ENCODE measurements at regions not wholly inside any gene's neighbourhood (a gene's known extent, or its start where the extent isn't known, plus 50 kb on each side); places are given as distances from the start of the nearest gene placed in this dataset.

DNA sequence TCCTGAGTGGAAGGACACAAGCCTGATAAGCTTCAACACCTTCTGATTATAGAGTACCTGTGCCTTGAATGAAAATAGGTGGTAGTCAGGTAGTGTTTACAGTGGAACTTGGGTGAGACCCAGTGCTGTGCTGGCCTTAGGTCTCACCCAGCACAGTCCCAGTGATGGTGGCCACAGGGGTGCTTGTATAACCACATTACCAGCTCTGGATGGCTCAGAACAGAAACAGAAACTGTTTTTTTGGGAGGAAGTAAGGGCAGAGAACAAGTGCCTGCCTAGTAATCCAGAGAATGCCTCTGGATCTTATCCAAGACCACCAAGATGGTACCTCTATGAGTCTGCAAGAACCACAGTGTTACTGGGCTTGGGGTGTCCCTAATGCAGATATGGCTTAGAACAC, 171.5 kb upstream of the DIPK2B start:
- DNase-seq (ENCODE audit: low spot score) (no peak), FAIRE-seq (no peak), ATAC-seq (no peak)
- in situ Hi-C loops (cut with HindIII; ENCODE audit: extremely low pct_ligation_motif_present, low pct_unique_long_range_greater_than_20kb): no loop called here
- no peaks in the 10 kb centered on the region for H3K4me1 ChIP-seq (ENCODE audit: insufficient read depth, low read length)
- intact Hi-C loops (cut with micrococcal nuclease; ENCODE audit: unreplicated experiment): no loop called here
- H3K4me2 ChIP-seq (ENCODE audit: low read depth, low read length): no peak overlapping the region
- H3K27me3 ChIP-seq (ENCODE audit: control insufficient read depth in 1 of 2, insufficient read depth in 2 of 2, low read length in 2 of 2): no peaks in the 10 kb centered on the region
- H2AFZ ChIP-seq (ENCODE audit: low read length): no peak overlapping the region
- CTCF ChIA-PET (ENCODE audit: low intra/inter-chr PET ratio, low total read pairs): no interaction called here
- no TSS peak for BruUV-seq (replicated peaks)
- no peaks in the 10 kb centered on the region for H4K20me1 ChIP-seq (ENCODE audit: insufficient read depth, low read length)
- no peaks in the 10 kb centered on the region for H3K79me2 ChIP-seq (ENCODE audit: insufficient read depth, low read length)
- no peak for TF ChIP-seq ZNF572 (CRISPR knock-in tag; IDR thresholded peaks at IDR 0.05)
- TF ChIP-seq SMARCC2 (IDR thresholded peaks at IDR 0.05): no peak
- TF ChIP-seq ZSCAN12 (CRISPR knock-in tag; IDR thresholded peaks at IDR 0.05): no peak
- TF ChIP-seq, protein P1, sequence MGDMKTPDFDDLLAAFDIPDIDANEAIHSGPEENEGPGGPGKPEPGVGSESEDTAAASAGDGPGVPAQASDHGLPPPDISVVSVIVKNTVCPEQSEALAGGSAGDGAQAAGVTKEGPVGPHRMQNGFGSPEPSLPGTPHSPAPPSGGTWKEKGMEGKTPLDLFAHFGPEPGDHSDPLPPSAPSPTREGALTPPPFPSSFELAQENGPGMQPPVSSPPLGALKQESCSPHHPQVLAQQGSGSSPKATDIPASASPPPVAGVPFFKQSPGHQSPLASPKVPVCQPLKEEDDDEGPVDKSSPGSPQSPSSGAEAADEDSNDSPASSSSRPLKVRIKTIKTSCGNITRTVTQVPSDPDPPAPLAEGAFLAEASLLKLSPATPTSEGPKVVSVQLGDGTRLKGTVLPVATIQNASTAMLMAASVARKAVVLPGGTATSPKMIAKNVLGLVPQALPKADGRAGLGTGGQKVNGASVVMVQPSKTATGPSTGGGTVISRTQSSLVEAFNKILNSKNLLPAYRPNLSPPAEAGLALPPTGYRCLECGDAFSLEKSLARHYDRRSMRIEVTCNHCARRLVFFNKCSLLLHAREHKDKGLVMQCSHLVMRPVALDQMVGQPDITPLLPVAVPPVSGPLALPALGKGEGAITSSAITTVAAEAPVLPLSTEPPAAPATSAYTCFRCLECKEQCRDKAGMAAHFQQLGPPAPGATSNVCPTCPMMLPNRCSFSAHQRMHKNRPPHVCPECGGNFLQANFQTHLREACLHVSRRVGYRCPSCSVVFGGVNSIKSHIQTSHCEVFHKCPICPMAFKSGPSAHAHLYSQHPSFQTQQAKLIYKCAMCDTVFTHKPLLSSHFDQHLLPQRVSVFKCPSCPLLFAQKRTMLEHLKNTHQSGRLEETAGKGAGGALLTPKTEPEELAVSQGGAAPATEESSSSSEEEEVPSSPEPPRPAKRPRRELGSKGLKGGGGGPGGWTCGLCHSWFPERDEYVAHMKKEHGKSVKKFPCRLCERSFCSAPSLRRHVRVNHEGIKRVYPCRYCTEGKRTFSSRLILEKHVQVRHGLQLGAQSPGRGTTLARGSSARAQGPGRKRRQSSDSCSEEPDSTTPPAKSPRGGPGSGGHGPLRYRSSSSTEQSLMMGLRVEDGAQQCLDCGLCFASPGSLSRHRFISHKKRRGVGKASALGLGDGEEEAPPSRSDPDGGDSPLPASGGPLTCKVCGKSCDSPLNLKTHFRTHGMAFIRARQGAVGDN (CRISPR knock-in tag; IDR thresholded peaks at IDR 0.05): no peak
- no peak for TF ChIP-seq NFE2L2 (IDR thresholded peaks at IDR 0.05; ENCODE audit: low read length)
- no peak for TF ChIP-seq GABPA (IDR thresholded peaks at IDR 0.05; ENCODE audit: low read depth, low read length)
- TF ChIP-seq GABPA (CRISPR knock-in tag; IDR thresholded peaks at IDR 0.05; ENCODE audit: low read depth): no peak
- TF ChIP-seq, protein P2, sequence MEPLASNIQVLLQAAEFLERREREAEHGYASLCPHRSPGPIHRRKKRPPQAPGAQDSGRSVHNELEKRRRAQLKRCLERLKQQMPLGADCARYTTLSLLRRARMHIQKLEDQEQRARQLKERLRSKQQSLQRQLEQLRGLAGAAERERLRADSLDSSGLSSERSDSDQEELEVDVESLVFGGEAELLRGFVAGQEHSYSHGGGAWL (CRISPR knock-in tag; IDR thresholded peaks at IDR 0.05): no peak
- no peak for TF ChIP-seq ELF4 (CRISPR knock-in tag; IDR thresholded peaks at IDR 0.05; ENCODE audit: borderline replicate concordance)
- no peak for TF ChIP-seq HNRNPH1 (optimal IDR thresholded peaks at IDR 0.05; ENCODE audit: low read depth, low read length)
- TF ChIP-seq MED8 (CRISPR knock-in tag; IDR thresholded peaks at IDR 0.05; ENCODE audit: insufficient replicate concordance): no peak
- no peak for TF ChIP-seq ZNF839 (CRISPR knock-in tag; IDR thresholded peaks at IDR 0.05; ENCODE audit: borderline replicate concordance)
- TF ChIP-seq JUN (CRISPR knock-in tag; IDR thresholded peaks at IDR 0.05): no peak
- TF ChIP-seq, protein P3, sequence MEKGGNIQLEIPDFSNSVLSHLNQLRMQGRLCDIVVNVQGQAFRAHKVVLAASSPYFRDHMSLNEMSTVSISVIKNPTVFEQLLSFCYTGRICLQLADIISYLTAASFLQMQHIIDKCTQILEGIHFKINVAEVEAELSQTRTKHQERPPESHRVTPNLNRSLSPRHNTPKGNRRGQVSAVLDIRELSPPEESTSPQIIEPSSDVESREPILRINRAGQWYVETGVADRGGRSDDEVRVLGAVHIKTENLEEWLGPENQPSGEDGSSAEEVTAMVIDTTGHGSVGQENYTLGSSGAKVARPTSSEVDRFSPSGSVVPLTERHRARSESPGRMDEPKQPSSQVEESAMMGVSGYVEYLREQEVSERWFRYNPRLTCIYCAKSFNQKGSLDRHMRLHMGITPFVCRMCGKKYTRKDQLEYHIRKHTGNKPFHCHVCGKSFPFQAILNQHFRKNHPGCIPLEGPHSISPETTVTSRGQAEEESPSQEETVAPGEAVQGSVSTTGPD (CRISPR knock-in tag; IDR thresholded peaks at IDR 0.05): no peak
- no peak for TF ChIP-seq ZNF563 (CRISPR knock-in tag; IDR thresholded peaks at IDR 0.05)
- TF ChIP-seq RCOR2 (CRISPR knock-in tag; IDR thresholded peaks at IDR 0.05): no peak
- no peak for TF ChIP-seq TGIF2 (CRISPR knock-in tag; IDR thresholded peaks at IDR 0.05)
- TF ChIP-seq HDAC2 (CRISPR knock-in tag; IDR thresholded peaks at IDR 0.05): no peak
- H3K36me3 ChIP-seq (replicated peaks in 1 of 2; ENCODE audit: control insufficient read depth in 1 of 2, insufficient read depth in 2 of 2, low read length in 2 of 2): no peaks in the 10 kb centered on the region
- POLR2A ChIA-PET: no interaction called here
- H3K27ac ChIP-seq (ENCODE audit: extremely low read length, insufficient read depth, low read length): no peak overlapping the region
- no peak overlapping the region for H3K9ac ChIP-seq (ENCODE audit: insufficient read depth, low read depth, low read length)
- H3K4me3 ChIP-seq (replicated peaks in 1 of 3; ENCODE audit: insufficient read depth in 1 of 3, low read depth in 2 of 3, low read length in 3 of 3): no peak overlapping the region
- H3K9me3 ChIP-seq (ENCODE audit: low read length): peaks cover 8% of the 10 kb centered on the region
